NCI-H146 (cell line): ENCODE measurements at regions not wholly inside any gene's neighbourhood (a gene's known extent, or its start where the extent isn't known, plus 50 kb on each side); places are given as distances from the start of the nearest gene placed in this dataset.

ENCODE experiments used
- DNase-seq: peaks from one replicate; lab custom pipeline; 2025; lab: John Stamatoyannopoulos, UW

DNA sequence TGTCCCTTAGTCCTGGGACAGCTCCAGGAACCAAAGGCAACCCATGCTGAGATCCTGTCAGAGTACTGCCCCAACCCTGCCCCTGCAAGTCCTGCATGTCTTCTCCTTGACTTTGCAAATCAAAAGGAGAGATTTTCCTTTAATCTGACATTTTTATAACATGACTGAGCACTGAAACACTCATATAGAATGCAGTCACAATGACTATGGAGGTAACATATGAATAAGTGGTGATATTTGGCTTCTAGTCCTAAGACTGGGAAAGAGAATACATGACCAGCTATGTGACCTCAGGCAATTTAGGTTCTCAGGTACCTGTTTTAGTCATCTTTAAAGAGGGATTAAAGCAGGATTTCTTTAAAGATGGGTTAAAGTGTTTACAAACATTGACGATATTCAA, 941.6 kb upstream of the CDH8 start:
- DNase-seq: no peak

DNA sequence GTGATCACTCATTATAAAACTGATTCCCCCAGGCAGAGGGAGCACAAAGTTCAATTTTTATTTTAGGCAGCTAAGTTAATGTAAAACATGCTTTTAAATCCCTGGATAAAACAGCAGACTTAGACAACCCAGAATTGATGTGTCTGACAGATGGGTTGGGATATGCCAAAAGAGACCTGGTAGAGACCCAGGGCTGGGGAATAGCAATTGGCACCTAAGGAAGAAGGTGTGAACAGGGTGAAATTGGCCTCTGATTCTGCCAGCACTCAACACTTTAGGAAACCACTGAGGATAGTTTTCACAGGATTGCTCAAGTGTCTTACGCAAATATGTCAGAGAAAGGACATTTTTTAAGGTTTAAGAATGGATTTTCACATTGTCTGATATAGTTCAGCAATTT, 938.2 kb upstream of the CDH8 start:
- no peak for DNase-seq

DNA sequence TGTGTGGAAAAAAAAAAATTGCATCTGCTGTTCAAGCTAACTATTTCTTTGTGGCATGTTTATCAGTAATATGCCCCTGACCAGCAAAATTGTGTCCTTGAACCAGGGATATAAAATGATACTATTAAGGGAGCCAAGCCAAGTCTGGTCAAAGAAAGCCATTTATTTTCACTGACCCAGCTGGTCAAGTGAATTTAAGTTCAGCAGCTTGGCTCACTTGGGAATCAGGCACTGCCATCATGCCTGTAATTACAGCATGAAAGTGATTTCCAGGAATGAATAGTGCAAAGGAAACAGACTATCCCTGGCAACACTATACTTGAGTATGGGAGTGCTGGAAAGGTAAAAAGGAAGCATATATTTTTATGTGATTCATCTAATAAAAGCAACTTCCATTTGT, 934.6 kb upstream of the CDH8 start:
- no peak for DNase-seq

DNA sequence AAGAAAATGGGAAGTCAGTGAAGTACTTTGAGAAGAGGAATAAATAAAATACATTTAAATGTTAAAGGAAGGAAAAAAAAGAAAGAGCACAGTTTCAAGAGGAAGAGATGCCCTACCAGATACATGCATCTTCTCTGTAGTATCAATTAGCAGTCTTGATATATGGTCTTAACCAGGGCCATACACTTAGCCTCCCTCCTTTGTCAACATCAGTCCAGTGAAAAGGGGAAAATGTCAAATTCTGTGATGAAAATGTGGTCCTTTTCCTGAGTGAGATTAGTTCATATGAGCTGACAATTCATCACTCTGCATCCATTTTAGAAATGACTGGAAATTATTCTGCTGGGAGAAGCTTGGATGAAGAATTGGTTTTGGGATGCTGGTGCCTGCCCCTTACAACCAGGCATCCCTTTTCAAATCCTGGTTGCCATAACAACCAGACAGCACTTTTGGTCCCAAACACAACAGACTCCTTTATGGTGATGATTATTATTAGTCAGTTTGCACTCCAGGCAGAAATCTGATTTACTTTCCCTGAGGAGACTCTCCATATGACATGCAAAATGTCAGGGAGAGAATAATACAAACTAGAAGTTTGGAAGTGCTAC, 933.6 kb upstream of the CDH8 start:
- no peak for DNase-seq

DNA sequence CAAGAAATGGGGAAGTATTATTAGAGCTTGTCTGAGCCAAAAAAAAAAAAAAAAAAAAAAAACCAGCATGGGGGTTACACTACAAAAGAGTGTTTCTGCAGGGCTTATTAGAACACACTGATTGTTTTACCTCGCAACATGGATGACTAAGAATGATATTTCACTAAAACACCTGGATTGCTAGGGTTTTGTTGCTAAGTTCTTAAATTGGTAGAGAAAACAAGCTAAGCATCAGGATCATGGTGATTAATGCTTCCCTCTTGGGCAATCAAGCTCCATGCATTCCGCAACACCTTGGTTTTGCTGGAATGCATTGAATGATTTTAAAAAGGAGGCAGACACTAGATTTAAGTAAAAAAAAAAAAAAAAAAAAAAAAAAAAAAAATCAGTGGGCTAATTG, 931.4 kb upstream of the CDH8 start:
- no peak for DNase-seq

DNA sequence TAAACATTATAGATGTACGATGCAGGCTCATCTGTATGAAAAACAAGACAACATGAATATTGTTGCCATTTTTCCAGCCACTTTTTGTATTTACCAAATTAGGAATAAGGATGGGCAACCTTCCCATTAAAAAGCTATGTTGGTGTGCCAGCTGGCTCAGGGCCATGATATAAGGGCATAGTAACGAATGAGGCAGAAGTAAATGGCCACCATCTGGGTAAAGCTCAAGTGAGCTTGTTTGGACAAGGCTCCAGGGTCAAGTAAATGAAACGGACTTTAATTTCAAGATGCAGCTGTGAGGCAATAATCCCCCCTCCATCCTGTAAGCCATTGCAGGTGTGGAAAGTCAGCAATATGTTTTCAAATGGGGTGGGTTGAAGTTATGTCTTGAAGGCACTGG, 930.9 kb upstream of the CDH8 start:
- peak; percentile 14 for DNase-seq

DNA sequence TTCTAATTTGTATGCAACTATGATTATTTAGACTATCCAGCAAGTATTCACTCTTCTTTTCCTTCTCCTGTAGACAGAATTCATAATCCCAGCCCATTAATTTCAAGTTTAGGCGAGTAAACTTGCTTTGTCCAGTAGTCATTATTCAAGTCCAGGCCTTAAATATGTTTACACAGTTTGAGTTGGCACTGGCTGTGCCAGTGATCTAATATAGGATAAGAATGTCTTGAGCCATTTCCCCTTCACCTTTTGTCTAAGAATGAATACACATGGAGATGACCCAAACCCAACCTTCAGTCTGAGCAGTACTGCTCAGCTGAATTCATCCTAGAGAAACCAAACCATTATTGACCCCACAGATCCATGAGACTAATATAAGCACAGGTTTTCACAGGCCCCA, 930.4 kb upstream of the CDH8 start:
- no peak for DNase-seq

DNA sequence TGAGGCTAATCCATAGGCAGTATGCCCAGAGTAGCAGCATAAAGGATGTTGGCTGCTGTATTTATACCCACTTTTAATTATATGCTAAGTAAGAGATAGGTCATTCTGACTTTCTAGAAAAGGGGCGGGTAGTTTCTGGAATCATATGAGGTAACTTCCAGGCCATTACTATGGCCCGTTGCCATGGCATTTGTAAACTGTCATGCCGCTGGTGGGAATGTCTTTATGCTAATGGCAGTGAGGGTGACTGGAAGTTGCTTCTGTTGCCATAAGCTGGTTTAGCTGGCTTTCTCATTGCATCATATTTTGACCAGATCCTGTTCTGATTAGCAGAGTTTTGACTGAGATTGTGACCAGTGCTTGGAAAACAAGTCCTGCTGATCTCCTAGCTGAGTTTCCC, 929.6 kb upstream of the CDH8 start:
- DNase-seq: no peak

DNA sequence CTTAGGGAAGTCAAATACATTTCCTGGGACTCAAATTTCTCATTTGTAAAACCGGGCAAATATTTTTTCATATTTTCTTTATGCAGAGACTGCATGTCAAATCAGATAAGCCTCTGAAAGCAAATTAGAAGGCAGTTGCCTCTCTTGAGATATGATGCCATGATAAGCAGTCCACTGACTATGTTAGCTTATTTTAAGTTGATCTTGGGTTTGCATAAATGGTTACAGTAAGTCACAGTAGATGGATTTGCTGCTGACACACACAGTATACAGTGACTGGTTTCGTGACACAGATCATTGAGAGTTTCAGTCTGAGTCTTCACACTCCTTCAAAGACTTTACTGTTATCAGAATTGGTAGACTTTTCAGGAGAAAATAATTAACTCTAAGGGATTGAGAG, 927.6 kb upstream of the CDH8 start:
- no peak for DNase-seq

DNA sequence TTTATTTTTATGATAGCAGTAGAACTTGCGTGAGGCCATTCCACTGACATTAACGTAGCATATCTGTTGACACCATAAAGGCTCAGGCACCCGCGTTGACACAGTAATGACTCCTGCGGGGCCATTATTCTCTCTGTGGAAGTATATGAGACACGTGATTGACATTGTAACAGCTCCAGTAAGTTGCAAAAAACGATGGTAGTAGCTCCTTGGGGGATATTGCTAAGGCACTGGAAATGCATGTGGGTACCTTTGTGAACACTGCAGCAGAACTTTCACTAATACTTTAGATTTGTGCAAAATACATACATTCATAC, 918.8 kb upstream of the CDH8 start:
- DNase-seq: peak; percentile 7

DNA sequence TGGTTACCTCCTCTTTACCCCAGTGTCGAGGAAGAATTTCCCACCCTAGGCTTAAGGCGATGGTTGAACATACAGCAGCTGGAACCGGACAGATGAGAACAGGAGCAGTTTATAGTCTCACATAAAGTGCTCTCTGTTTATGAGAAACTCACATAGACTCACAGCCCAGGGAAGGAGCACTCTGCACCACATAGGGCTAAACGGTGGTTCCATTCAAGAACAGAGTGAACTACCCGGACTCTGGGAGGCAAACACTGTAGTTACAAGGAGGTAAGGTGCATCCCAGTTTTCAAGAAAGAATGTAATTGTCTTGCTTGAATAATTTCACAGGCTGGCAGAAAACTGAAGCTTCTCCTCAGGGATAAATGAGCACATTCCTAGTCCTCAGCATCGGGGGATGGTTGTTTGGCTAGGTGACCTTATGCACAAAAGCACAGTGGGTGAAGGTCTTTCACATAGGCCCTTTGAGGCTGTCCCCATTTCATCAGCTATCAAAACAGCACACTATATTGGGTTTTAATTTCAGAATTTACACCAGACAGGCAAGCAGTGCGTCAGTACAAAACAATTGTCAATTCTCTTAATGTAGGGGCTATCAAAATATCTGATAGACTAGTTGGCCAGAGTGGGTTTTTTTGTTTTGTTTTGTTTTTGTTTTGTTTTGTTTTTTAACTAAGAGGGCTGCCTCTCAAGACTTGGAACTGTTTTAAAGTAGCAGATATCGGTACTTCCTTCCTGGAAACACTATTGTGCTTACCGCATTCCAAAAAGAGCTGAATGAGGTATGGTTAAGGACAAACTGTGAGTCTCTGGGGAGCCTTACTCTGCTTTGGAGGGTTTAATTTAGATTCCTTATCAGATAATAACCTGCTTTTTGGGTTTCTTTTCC, 918.1 kb upstream of the CDH8 start:
- no peak for DNase-seq

DNA sequence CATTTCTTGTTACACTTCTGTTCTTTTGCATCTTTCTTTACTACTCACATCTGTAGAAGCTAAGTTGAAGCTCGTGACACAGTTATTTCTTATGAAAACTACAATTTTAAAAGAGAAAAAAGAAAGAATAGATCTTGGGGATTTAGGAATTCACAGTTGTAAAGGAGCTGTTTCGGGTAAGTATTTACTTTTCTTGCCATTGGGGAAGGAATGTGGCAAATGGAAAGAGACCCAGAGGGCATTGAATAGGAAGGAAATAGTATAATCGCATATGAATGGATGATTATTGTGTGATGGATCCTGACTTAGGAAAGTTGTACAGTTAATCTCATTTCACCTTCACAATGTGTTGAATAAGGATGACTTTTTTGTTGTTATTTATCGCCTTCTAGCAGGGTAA, 914.1 kb upstream of the CDH8 start:
- no peak for DNase-seq

DNA sequence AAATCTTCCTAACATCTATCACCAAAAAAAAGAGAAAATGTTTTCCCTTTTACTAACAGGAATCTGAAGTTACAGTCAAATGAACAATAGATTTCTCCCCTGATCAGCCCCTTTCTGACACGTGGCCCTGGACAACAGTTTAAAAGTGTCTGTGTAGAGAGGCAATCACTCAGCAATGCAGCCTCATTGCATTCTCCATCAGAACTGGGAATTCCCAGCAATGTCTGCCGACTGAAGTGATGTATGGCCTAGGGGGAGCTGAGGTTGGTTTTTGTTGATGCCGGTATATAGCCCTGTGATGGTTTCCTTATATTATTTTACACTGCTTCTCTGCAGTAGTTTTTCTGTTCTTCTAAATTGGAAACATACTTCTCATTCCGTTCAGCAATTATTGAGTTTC, 904.3 kb upstream of the CDH8 start:
- DNase-seq: no peak

DNA sequence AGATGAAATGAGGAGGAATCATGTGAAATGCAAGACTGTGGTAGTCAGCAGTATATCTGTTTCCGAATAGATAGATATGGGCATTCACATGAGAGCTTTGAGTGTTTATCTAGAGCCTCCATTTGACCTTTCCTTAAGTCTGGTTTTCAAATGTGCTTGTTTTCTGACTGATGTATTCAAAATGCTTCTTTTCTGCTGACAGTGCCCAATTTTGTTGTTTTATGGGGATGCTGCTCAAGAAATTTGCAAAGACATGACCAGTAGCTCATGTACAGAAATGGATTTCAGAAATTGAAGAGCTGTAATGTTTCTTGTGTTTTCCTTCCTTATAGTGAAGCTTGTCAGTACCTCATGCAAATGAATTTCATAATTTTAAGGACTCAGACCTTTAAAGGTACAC, 903.4 kb upstream of the CDH8 start:
- no peak for DNase-seq

DNA sequence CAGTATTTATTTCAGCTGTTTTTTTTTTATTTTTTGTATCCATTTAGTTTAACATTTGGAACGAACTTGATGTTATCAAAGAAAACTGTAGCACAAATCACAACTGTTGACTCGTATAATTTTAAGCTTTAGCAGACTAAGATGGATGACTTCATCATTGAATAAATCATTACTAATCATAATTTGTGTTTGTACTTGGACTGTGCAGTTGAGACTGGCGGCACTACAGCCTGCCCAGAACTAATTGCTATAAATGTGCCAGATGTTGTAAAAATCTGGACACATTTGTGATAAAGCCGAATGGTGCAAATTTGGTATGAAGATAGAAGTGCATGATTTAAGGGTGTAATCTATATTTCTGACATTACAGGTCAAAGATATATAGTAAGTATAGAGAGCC, 897.7 kb upstream of the CDH8 start:
- no peak for DNase-seq

DNA sequence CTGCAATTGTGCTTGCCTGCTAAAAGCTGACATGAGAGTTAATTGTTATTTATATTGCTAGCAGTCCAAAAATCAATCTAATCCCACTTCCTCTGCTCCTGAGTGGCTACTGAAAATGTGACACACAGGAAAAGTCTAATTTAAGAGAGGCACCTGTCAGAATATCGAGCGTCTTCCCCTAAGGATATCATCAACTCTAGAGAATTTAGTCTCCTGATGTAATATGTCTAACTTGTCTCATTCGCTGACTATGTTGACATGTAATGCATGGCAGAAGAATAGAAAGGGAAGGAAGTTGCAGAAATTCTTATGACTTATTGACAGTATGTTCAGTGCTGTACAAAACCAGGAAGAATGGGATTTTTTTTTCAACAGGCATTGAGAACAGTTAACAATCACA, 893.4 kb upstream of the CDH8 start:
- DNase-seq: no peak

DNA sequence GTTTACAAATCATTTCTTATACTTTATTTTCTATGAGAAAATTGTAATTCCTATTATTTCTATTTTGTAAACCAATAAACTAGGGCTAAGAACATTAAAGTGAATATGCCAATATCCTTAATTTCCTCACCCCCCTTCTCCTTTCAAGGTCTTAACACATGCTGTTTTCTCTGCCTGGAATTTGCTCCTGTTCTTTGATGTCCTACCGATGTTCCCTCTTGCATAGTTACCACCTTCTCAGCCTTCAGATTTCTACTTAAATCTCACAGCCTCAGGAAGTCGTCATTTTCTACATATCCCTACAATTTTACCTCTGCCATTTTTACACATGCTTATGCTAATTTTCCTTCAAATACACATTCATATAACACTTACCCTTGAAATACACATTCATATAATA, 890.9 kb upstream of the CDH8 start:
- no peak for DNase-seq

DNA sequence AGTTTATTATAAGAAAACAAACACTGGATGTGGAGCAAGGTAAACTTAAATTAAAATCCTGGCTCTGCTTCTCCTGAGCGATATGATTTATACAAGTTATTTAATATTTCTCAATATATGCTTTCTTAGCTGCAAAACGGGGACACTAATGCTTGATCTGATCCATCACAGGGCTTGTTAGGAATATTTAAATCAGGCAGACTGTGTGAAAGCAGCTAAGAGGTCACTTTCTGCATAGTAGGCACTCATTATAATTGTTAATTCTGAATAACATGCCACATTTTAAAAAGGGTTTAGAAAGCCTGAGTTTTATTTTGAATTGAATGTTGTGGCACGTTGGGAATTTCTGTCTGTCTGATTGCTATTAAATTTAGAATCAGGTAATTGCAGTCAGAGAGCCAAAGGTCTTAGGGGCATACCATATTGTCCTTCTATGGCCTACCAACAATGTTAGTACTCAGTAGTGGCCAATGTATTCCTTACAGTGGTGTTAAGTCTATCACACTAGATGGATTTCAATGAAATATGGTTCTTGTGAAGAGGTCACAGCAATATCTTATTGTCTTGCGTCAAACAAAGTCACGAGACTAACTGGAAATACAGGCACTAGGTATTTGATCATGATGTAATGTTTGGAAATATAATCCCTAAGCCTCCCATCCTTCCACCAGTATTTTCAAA, 890.0 kb upstream of the CDH8 start:
- DNase-seq: no peak

DNA sequence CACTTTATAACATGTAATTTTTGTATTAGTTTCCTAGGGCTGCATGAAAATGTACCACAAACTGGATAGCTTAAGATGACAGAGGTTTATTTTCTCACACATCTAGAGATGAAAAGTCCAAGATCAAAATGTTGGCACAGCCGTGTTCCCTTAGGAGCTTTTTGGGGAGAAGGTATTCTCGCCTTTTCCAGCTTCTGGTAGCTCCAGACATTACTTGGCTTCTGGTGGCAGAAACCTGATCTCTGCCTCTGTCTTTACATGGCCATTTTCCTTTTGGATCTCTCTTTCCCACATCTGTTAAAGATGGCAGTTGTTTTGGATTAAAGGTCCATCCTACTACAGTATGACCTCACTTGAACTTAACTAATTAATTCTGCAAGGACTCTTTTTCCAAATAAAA, 885.7 kb upstream of the CDH8 start:
- no peak for DNase-seq

DNA sequence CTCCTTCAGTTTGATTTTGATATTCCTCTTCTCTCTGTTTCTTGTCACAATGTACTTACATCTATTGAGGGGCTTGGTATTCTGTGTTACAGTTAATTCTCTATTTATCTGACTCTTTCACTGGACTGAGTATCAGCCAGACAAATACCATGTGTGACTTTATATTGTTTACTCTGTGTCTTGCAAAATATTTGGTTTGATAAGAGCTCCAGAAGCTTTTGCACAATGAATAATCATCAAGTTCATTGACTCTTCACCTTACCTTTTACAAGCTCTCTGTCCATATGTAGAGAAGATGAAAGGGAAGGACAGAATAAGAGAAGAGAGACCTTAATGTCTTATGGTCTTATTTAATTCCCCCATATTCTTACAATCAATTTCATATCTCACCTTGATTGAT, 877.7 kb upstream of the CDH8 start:
- DNase-seq: no peak

DNA sequence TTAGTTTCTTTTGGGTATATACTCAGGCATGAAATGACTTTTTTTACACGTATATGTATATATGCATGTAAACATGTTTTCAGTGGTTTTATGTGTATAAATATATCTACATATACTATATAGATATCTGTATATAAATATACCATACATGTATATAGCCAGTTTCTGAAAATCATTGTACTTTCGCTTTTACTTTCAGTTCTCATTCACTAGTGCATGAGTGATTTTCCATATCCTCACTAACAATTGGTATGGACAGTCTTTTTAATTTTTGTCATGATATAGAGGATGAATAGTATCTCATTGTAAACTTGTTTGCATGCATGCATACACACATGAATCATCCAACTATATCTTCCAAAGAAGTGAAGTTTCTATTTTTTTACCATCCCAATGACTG, 877.1 kb upstream of the CDH8 start:
- DNase-seq: no peak

DNA sequence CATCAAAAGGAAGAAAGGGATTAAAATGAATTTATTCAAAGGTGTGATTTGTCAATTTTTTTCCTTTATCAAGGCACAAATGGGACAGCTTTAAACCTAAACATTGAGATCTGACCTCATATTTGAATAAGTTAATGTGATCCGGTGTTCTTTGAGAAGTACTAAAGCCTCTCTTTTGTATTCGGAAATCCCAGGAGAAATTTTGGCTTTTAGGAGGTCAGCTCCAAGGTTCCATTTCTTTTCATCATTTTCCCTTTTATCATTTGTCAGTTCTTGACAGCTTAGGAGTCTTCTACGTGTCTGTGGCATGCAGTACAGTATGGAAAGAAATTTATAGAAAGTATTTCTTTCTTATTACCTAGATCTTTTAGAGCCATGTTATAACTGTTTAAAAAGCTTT, 873.4 kb upstream of the CDH8 start:
- no peak for DNase-seq

DNA sequence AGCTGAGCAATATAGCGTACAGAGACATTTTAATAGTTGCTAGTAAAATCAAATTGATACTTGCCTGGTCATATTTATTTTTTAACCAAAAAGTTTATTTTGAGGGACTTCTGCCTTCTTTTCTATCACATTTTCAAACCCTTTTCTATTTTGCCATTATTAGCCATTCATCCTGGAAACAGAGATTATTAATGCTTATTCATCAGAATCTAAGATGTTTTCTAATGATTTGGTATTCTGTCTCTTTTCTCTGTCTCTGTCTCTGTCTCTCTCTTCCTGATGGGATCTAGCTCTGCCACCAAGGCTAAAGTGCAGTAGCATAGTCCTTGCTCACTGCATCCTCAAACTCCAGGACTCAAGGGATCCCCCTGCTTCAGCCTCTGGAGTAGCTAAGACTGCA, 871.3 kb upstream of the CDH8 start:
- DNase-seq: no peak
